PC-9 (cell line): ENCODE measurements at regions not wholly inside any gene's neighbourhood (a gene's known extent, or its start where the extent isn't known, plus 50 kb on each side); places are given as distances from the start of the nearest gene placed in this dataset.

ENCODE experiments used
- BruUV-seq: library from RNA; stranded (reverse); fragments of 400-500 nt; replicated peaks from 2 replicates; lab custom pipeline; 2021; lab: Mats Ljungman, UMichigan
- CTCF ChIA-PET: fragments of 300-600 bp; sonication (Branson Sonifier 250); formaldehyde crosslinking; loops from one replicate; lab custom pipeline; 2022; ENCODE audit warnings: antibody characterized with exemption; lab: Charles Lee
- POLR2A ChIA-PET: fragments of 300-600 bp; sonication (Branson Sonifier 250); formaldehyde crosslinking; loops from one replicate; lab custom pipeline; 2022; ENCODE audit warnings: antibody characterized with exemption; ENCODE audit not compliant: unreplicated experiment; lab: Charles Lee
- DNase-seq, 2 experiments: peaks; one replicate each; pipeline versions ENCODE4 v3.0.0 to v3.0.0-alpha.2; 2015 to 2022; ENCODE audit warnings: mixed read lengths in 1 of 2
- H2AFZ ChIP-seq: fragments of 200-600 bp; sonication (generic); 2 replicates; pipeline ENCODE4 v1.8.1; 2017; ENCODE audit warnings: antibody characterized with exemption
- H3F3A ChIP-seq: fragments of 200-600 bp; sonication (generic); 2 replicates; pipeline ENCODE4 v1.8.1; 2017; ENCODE audit warnings: antibody characterized with exemption, mild to moderate bottlenecking, low read depth; ENCODE audit not compliant: insufficient read depth
- H3K27ac ChIP-seq: fragments of 200-600 bp; sonication (generic); 2 replicates; pipeline ENCODE4 v1.6.1; 2016; ENCODE audit warnings: mixed run types
- H3K27me3 ChIP-seq: fragments of 200-600 bp; sonication (generic); 2 replicates; pipeline ENCODE4 v1.6.1; 2016; ENCODE audit warnings: low read depth, mixed run types; ENCODE audit not compliant: insufficient read depth
- H3K36me3 ChIP-seq: fragments of 200-600 bp; sonication (generic); 2 replicates; pipeline ENCODE4 v1.6.1; 2016; ENCODE audit warnings: low read depth, mixed run types
- H3K4me1 ChIP-seq: fragments of 200-600 bp; sonication (generic); replicated peaks from 2 replicates; pipeline ENCODE4 v1.6.1; 2016; ENCODE audit warnings: mixed run types; ENCODE audit not compliant: insufficient read depth
- H3K4me2 ChIP-seq: fragments of 200-600 bp; sonication (generic); 2 replicates; pipeline ENCODE4 v1.6.1; 2017; ENCODE audit warnings: mixed run types
- H3K4me3 ChIP-seq: fragments of 200-600 bp; sonication (generic); 2 replicates; pipeline ENCODE4 v1.6.1; 2016; ENCODE audit warnings: mixed run types
- H3K79me2 ChIP-seq: fragments of 200-600 bp; sonication (generic); 2 replicates; pipeline ENCODE4 v1.6.1; 2017; ENCODE audit warnings: low read depth, mixed run types
- H3K9me2 ChIP-seq: fragments of 200-600 bp; sonication (generic); 2 replicates; pipeline ENCODE4 v1.8.1; 2017; ENCODE audit warnings: mild to moderate bottlenecking; ENCODE audit not compliant: insufficient read depth
- H3K9me3 ChIP-seq: fragments of 200-600 bp; sonication (generic); 2 replicates; pipeline ENCODE4 v1.8.1; 2016; ENCODE audit warnings: low read depth; ENCODE audit not compliant: insufficient read depth
- H4K20me1 ChIP-seq: fragments of 200-600 bp; sonication (generic); 2 replicates; pipeline ENCODE4 v1.8.1; 2017; ENCODE audit not compliant: insufficient read depth
- CTCF ChIP-seq: fragments of 200-600 bp; sonication (generic); conservative IDR thresholded peaks from 2 replicates; pipeline ENCODE4 v1.6.1; 2017; ENCODE audit warnings: mixed run types, antibody characterized with exemption, mild to moderate bottlenecking, moderate library complexity
- EZH2 ChIP-seq: fragments of 200-600 bp; sonication (generic); IDR thresholded peaks from 2 replicates; pipeline ENCODE4 v1.8.0; 2017; ENCODE audit warnings: antibody characterized with exemption, low read depth
- intact Hi-C: fragments of 100-400 bp; cut with micrococcal nuclease; formaldehyde crosslinking; loops from one replicate; pipeline ENCODE4 v1.10.0; 2022; ENCODE audit not compliant: unreplicated experiment

GRCh38 chr4:177001271-177002175 is 208.8 kb upstream of the VEGFC start:
- Histone ChIP-seq H3K36me3 (no peaks in the 10 kb centered on the region), H3F3A (no peaks in the 10 kb centered on the region), H3K79me2 (no peaks in the 10 kb centered on the region), H2AFZ (no peak overlapping the region), H3K4me1 (peaks cover 25% of the 10 kb centered on the region), H3K4me2 (no peak overlapping the region), H3K9me3 (no peaks in the 10 kb centered on the region), H3K4me3 (no peak overlapping the region), H3K27me3 (no peaks in the 10 kb centered on the region), H3K27ac (no peak overlapping the region), H3K9me2 (no peaks in the 10 kb centered on the region), H4K20me1 (no peaks in the 10 kb centered on the region)
- no peak for TF ChIP-seq CTCF
- no peak for TF ChIP-seq EZH2
- no peak for DNase-seq
- intact Hi-C loops: no loop called here
- ChIA-PET POLR2A (no interaction called here), CTCF (interaction anchor here (0.6 kb wide), 2 partner anchors 377 to 707 kb away, joined by 3 to 4 read pairs; no protein-coding TSS in a partner anchor)
- BruUV-seq: no TSS peak

GRCh38 chr4:177005674-177006230 is 213.0 kb upstream of the VEGFC start:
- Histone ChIP-seq H3K4me3 (no peak overlapping the region), H3K27me3 (no peaks in the 10 kb centered on the region), H3K4me2 (no peak overlapping the region), H4K20me1 (no peaks in the 10 kb centered on the region), H3K9me2 (no peaks in the 10 kb centered on the region), H3K4me1 (peaks cover 15% of the 10 kb centered on the region), H3K36me3 (no peaks in the 10 kb centered on the region), H3K79me2 (no peaks in the 10 kb centered on the region), H3K9me3 (no peaks in the 10 kb centered on the region), H2AFZ (no peak overlapping the region), H3K27ac (no peak overlapping the region), H3F3A (no peaks in the 10 kb centered on the region)
- POLR2A ChIA-PET: no interaction called here
- TF ChIP-seq EZH2 (no peak), CTCF (no peak)
- DNase-seq: peak in 1 of 2 experiments; percentile 7
- no TSS peak for BruUV-seq
- intact Hi-C loops: no loop called here
- CTCF ChIA-PET: no interaction called here

GRCh38 chr4:177006331-177006730 is 213.6 kb upstream of the VEGFC start:
- no peaks in the 10 kb centered on the region for H3K27me3 ChIP-seq
- no peak overlapping the region for H2AFZ ChIP-seq
- BruUV-seq: no TSS peak
- no peak for TF ChIP-seq EZH2
- no peak for TF ChIP-seq CTCF
- no peaks in the 10 kb centered on the region for H3K9me2 ChIP-seq
- no peak overlapping the region for H3K4me2 ChIP-seq
- H3K4me3 ChIP-seq: no peak overlapping the region
- no peaks in the 10 kb centered on the region for H3K79me2 ChIP-seq
- H3K27ac ChIP-seq: no peak overlapping the region
- POLR2A ChIA-PET: no interaction called here
- no peak for DNase-seq
- no peaks in the 10 kb centered on the region for H3F3A ChIP-seq
- H3K9me3 ChIP-seq: no peaks in the 10 kb centered on the region
- H4K20me1 ChIP-seq: no peaks in the 10 kb centered on the region
- H3K36me3 ChIP-seq: no peaks in the 10 kb centered on the region
- intact Hi-C loops: no loop called here
- peaks cover 9% of the 10 kb centered on the region for H3K4me1 ChIP-seq
- CTCF ChIA-PET: no interaction called here
